ENCODE measurements at regions not wholly inside any gene's neighbourhood (a gene's known extent, or its start where the extent isn't known, plus 50 kb on each side); places are given as distances from the start of the nearest gene placed in this dataset.

DNA sequence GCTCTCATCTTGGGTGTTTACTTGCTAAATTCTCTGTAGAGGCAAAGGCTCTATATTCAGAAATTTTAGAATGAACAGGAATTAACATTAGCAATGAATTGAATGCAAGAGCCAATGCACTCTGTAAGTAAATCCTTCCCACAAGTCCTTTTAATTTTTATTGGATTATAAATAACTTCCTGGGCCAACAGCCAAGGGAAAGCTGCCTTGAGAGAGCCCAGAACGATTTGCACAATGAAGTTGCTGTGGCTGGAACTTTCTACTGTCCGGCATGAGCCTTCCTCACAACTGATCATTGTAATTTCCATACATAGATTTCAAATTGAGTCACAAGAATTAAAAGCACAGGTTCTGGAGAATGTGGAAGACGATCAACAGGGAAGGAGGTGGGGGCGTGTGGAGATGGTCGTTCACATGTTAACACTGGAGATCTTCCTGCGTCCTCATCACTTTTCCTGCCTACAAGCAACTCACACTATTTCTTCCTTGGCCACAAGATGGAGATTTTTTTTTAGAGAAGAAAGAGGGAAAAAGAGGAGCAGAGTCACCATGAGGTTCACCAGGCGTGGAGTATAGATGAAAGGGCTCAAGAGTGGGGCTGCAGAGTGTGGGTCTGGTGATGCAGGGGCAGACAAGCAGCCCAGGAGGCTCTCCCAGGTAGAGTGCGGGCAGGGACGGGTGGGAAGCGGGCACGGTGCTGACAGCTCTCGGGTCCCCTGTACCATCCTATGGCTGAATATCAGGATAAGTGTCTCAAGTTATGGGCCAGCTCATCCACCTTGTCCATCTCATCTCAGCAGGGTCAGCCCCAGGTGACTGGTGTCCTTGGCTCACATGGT lies 110.7 kb downstream of the SOX1 start:
- Histone ChIP-seq H3K27ac (replicated peaks) (no peak overlapping the region), H3K9me3 (replicated peaks) (peaks cover 10% of the 10 kb centered on the region), H3K36me3 (no peaks in the 10 kb centered on the region), H3K4me1 (peaks cover 13% of the 10 kb centered on the region), H3K4me3 (no peak overlapping the region), H3K27me3 (ENCODE audit: low read depth) (peaks cover 40% of the 10 kb centered on the region)
- no peak for DNase-seq
- intact Hi-C loops (cut with micrococcal nuclease), result no loop called here
- TF ChIP-seq, protein P1, sequence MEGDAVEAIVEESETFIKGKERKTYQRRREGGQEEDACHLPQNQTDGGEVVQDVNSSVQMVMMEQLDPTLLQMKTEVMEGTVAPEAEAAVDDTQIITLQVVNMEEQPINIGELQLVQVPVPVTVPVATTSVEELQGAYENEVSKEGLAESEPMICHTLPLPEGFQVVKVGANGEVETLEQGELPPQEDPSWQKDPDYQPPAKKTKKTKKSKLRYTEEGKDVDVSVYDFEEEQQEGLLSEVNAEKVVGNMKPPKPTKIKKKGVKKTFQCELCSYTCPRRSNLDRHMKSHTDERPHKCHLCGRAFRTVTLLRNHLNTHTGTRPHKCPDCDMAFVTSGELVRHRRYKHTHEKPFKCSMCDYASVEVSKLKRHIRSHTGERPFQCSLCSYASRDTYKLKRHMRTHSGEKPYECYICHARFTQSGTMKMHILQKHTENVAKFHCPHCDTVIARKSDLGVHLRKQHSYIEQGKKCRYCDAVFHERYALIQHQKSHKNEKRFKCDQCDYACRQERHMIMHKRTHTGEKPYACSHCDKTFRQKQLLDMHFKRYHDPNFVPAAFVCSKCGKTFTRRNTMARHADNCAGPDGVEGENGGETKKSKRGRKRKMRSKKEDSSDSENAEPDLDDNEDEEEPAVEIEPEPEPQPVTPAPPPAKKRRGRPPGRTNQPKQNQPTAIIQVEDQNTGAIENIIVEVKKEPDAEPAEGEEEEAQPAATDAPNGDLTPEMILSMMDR (IDR thresholded peaks at IDR 0.05; ENCODE audit: borderline replicate concordance), result no peak

- intact Hi-C loops (cut with micrococcal nuclease), result no loop called here
Observed at GRCh38 chr13:112178769-112179168, 111.8 kb downstream of the SOX1 start.

DNA sequence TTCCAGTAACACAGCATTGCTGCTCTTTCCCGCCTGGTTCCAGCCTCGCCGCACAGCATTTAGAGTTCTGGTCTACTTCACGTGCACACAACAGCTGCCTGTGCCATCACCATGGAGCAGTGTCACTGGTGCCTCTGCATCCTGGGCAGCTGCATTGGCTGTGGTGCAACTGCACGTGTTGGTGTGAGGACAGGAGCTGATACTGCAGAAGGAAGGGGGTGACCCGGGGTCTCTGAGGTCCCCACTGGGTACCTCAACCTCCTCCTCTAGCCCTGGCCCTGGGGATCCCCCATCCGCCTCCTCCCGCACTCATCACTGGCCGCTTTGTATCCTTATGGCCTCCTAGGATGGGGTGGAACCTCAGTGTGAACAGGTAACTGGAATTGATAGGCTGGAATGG lies 112.5 kb downstream of the SOX1 start:
- no peak for DNase-seq
- peaks cover 2% of the 10 kb centered on the region for H3K9me3 ChIP-seq (replicated peaks)
- TF ChIP-seq, protein P1 (IDR thresholded peaks at IDR 0.05; ENCODE audit: borderline replicate concordance), result no peak
- peaks cover 57% of the 10 kb centered on the region for H3K27me3 ChIP-seq (ENCODE audit: low read depth)
- H3K4me3 ChIP-seq, result no peak overlapping the region
- H3K4me1 ChIP-seq, result peaks cover 10% of the 10 kb centered on the region
- no peaks in the 10 kb centered on the region for H3K36me3 ChIP-seq
- H3K27ac ChIP-seq (replicated peaks), result no peak overlapping the region
- intact Hi-C loops (cut with micrococcal nuclease), result no loop called here

More at GRCh38 chr13:112178769-112179168, 111.8 kb downstream of the SOX1 start:
- no peak for DNase-seq
- H3K36me3 ChIP-seq, result no peaks in the 10 kb centered on the region
- peaks cover 10% of the 10 kb centered on the region for H3K4me1 ChIP-seq
- peaks cover 50% of the 10 kb centered on the region for H3K27me3 ChIP-seq (ENCODE audit: low read depth)
- H3K4me3 ChIP-seq, result no peak overlapping the region
- H3K27ac ChIP-seq (replicated peaks), result no peak overlapping the region
- H3K9me3 ChIP-seq (replicated peaks), result peaks cover 9% of the 10 kb centered on the region
- TF ChIP-seq, protein P1 (IDR thresholded peaks at IDR 0.05; ENCODE audit: borderline replicate concordance), result no peak

GRCh38 chr13:112179995-112180394 lies 113.0 kb downstream of the SOX1 start:
- H3K27ac ChIP-seq (replicated peaks), result no peak overlapping the region
- intact Hi-C loops (cut with micrococcal nuclease), result no loop called here
- peaks cover 10% of the 10 kb centered on the region for H3K4me1 ChIP-seq
- no peak overlapping the region for H3K4me3 ChIP-seq
- TF ChIP-seq, protein P1 (IDR thresholded peaks at IDR 0.05; ENCODE audit: borderline replicate concordance), result no peak
- DNase-seq, result no peak
- peaks cover 60% of the 10 kb centered on the region for H3K27me3 ChIP-seq (ENCODE audit: low read depth)
- H3K9me3 ChIP-seq (replicated peaks), result no peaks in the 10 kb centered on the region
- H3K36me3 ChIP-seq, result no peaks in the 10 kb centered on the region

- Histone ChIP-seq H3K4me1 (peaks cover 10% of the 10 kb centered on the region), H3K27ac (replicated peaks) (no peak overlapping the region), H3K27me3 (ENCODE audit: low read depth) (peaks cover 60% of the 10 kb centered on the region), H3K36me3 (no peaks in the 10 kb centered on the region), H3K4me3 (no peak overlapping the region), H3K9me3 (replicated peaks) (no peaks in the 10 kb centered on the region)
- no peak for DNase-seq
- TF ChIP-seq, protein P1 (IDR thresholded peaks at IDR 0.05; ENCODE audit: borderline replicate concordance), result no peak
- intact Hi-C loops (cut with micrococcal nuclease), result no loop called here
Observed at GRCh38 chr13:112181336-112182067, 114.6 kb downstream of the SOX1 start.

Measured in left ventricle myocardium inferior (tissue), 1 donor.